GM12892 (cell line): ENCODE measurements at regions not wholly inside any gene's neighbourhood (a gene's known extent, or its start where the extent isn't known, plus 50 kb on each side); places are given as distances from the start of the nearest gene placed in this dataset.

Experiments used
- DNase-seq: peaks from one replicate; pipeline ENCODE4 v3.0.0; 2011; ENCODE audit not compliant: insufficient read length
- FAIRE-seq: peaks from 2 replicates; lab custom pipeline; 2011; peaks lifted over from hg19 to GRCh38; lab: Jason Lieb, UNC
- POLR2A ChIP-seq: IDR thresholded peaks from 2 replicates; pipeline ENCODE4 v1.6.1; 2011; ENCODE audit warnings: low read depth, low read length, control low read depth
- POLR2AphosphoS5 ChIP-seq: IDR thresholded peaks from 2 replicates; pipeline ENCODE4 v1.6.1; 2011; ENCODE audit warnings: low read depth, low read length, control low read depth
- TAF1 ChIP-seq: IDR thresholded peaks from 2 replicates; pipeline ENCODE4 v1.6.1; 2011; ENCODE audit warnings: low read depth, mild to moderate bottlenecking, control low read depth, low read length, borderline replicate concordance

GRCh38 chr6:97882755-97883154 is 599.7 kb upstream of the MMS22L start:
- no peak for DNase-seq
- FAIRE-seq = no peak
- TF ChIP-seq POLR2A = no peak

- FAIRE-seq = no peak
- TF ChIP-seq POLR2A = no peak
- DNase-seq = no peak
Observed at GRCh38 chr6:97885325-97885724, 602.3 kb upstream of the MMS22L start.

- no peak for FAIRE-seq
- DNase-seq = no peak
- TF ChIP-seq POLR2A = no peak
Observed at GRCh38 chr6:97885828-97886227, 602.8 kb upstream of the MMS22L start.

- no peak for FAIRE-seq
- TF ChIP-seq TAF1 (no peak), POLR2AphosphoS5 (no peak), POLR2A (no peak)
- DNase-seq = no peak
Observed at GRCh38 chr6:97901531-97901930, 618.5 kb upstream of the MMS22L start.

- TF ChIP-seq POLR2AphosphoS5 = no peak
- TF ChIP-seq POLR2A = no peak
- no peak for TF ChIP-seq TAF1
- DNase-seq (no peak), FAIRE-seq (no peak)
Observed at GRCh38 chr6:97909380-97909779, 626.4 kb upstream of the MMS22L start.

GRCh38 chr6:97913721-97914120 is 630.7 kb upstream of the MMS22L start:
- no peak for TF ChIP-seq POLR2A
- no peak for TF ChIP-seq TAF1
- no peak for TF ChIP-seq POLR2AphosphoS5
- FAIRE-seq (no peak), DNase-seq (no peak)

- FAIRE-seq (no peak), DNase-seq (no peak)
- no peak for TF ChIP-seq TAF1
- TF ChIP-seq POLR2A = no peak
- TF ChIP-seq POLR2AphosphoS5 = no peak
Observed at GRCh38 chr6:97914912-97915311, 631.9 kb upstream of the MMS22L start.

- FAIRE-seq = no peak
- DNase-seq = no peak
- TF ChIP-seq TAF1 (no peak), POLR2AphosphoS5 (no peak)
Observed at GRCh38 chr6:97915537-97915936, 632.5 kb upstream of the MMS22L start.

GRCh38 chr6:97917369-97917768 is 634.4 kb upstream of the MMS22L start:
- DNase-seq = no peak
- FAIRE-seq = no peak
- TF ChIP-seq TAF1 (no peak), POLR2AphosphoS5 (no peak), POLR2A (no peak)

GRCh38 chr6:97919046-97919445 is 636.0 kb upstream of the MMS22L start:
- FAIRE-seq (no peak), DNase-seq (no peak)
- no peak for TF ChIP-seq POLR2AphosphoS5
- no peak for TF ChIP-seq POLR2A
- TF ChIP-seq TAF1 = no peak

GRCh38 chr6:97919631-97920030 is 636.6 kb upstream of the MMS22L start:
- FAIRE-seq (no peak), DNase-seq (no peak)
- TF ChIP-seq POLR2A = no peak
- TF ChIP-seq POLR2AphosphoS5 = no peak
- TF ChIP-seq TAF1 = no peak

GRCh38 chr6:97923249-97923648 is 640.2 kb upstream of the MMS22L start:
- FAIRE-seq (no peak), DNase-seq (no peak)
- TF ChIP-seq TAF1 = no peak
- TF ChIP-seq POLR2AphosphoS5 = no peak
- no peak for TF ChIP-seq POLR2A

GRCh38 chr6:97925504-97925903 is 642.5 kb upstream of the MMS22L start:
- DNase-seq (no peak), FAIRE-seq (no peak)
- TF ChIP-seq POLR2A (no peak), TAF1 (no peak), POLR2AphosphoS5 (no peak)
